Upper lobe of left lung (tissue), 6 donors: ENCODE measurements at regions not wholly inside any gene's neighbourhood (a gene's known extent, or its start where the extent isn't known, plus 50 kb on each side); places are given as distances from the start of the nearest gene placed in this dataset.
A peak's percentile ranks its signal among the peaks of the same experiment; 100 is the strongest.

Source experiments
- ATAC-seq, 2 donors: fragments of 200-7000 bp; cut with Tn5 transposase; one replicate each; pipeline ENCODE4 v1.9.1; 2022; ENCODE audit warnings: mild to moderate bottlenecking in 2 of 2, moderate library complexity in 2 of 2; ENCODE audit not compliant: low FRiP score in 2 of 2
- DNase-seq, 2 donors: peaks; one replicate each; pipeline ENCODE4 v3.0.0-alpha.2; 2019 to 2020
- H3K27ac ChIP-seq, 4 donors: fragments of 200-600 bp; sonication (generic); one replicate each; pipeline ENCODE4 v1.5.1; 2016 to 2019
- H3K27me3 ChIP-seq, 4 donors: fragments of 200-600 bp; sonication (generic); one replicate each; pipeline ENCODE4 v1.5.1; 2017 to 2019
- H3K36me3 ChIP-seq, 4 donors: fragments of 200-600 bp; sonication (generic); one replicate each; pipeline ENCODE4 v1.5.1; 2016 to 2019
- H3K4me1 ChIP-seq, 4 donors: fragments of 200-600 bp; sonication (generic); one replicate each; pipeline ENCODE4 v1.5.1; 2018 to 2019
- H3K4me3 ChIP-seq, 4 donors: fragments of 200-600 bp; sonication (generic); one replicate each; pipeline ENCODE4 v1.5.1; 2017 to 2019; ENCODE audit warnings: mild to moderate bottlenecking in 2 of 4, moderate library complexity in 1 of 4
- H3K9me3 ChIP-seq, 4 donors: fragments of 200-600 bp; sonication (generic); one replicate each; pipeline ENCODE4 v1.5.1; 2018 to 2019
- CTCF ChIP-seq, 6 experiments: fragments of 450-650 bp in 4 of 6; fragments of 200-600 bp in 2 of 6; sonication (generic) in 2 of 6; IDR thresholded peaks; one replicate each; pipeline ENCODE4 v1.5.1; 2016 to 2019; ENCODE audit warnings: antibody characterized with exemption in 6 of 6
- EP300 ChIP-seq, 4 donors: sonication (generic); formaldehyde crosslinking; IDR thresholded peaks; one replicate each; pipeline ENCODE4 v1.5.1; 2017; ENCODE audit warnings: antibody characterized with exemption in 4 of 4, control low read depth in 2 of 4
- POLR2A ChIP-seq, 4 donors: fragments of 450-650 bp; IDR thresholded peaks; one replicate each; pipeline ENCODE4 v1.5.1; 2016 to 2017; ENCODE audit warnings: antibody characterized with exemption in 4 of 4, mild to moderate bottlenecking in 2 of 4
- POLR2AphosphoS5 ChIP-seq, 2 donors: sonication (generic); formaldehyde crosslinking; IDR thresholded peaks; one replicate each; pipeline ENCODE4 v1.5.1; 2017; ENCODE audit warnings: antibody characterized with exemption in 2 of 2
- WGBS, 2 donors: methylation state at CpG; one replicate each; pipeline ENCODE4 v1.1.5; 2017 to 2018; 5-methylcytosine and 5-hydroxymethylcytosine counted together
- donor health status: DM: no; HTN: no; CAD: no; lungs with moderate emphysema.
- donor health status: DM: no; HTN: yes; CAD: no; lungs with severe emphysema.

GRCh38 chr14:51527073-51527472, 124.6 kb upstream of the FRMD6 start:
- Histone ChIP-seq H3K27ac (no peak overlapping the region), H3K36me3 (no peaks in the 10 kb centered on the region), H3K9me3 (no peaks in the 10 kb centered on the region), H3K4me3 (no peak overlapping the region), H3K4me1 (no peaks in the 10 kb centered on the region), H3K27me3 (no peaks in the 10 kb centered on the region)
- DNase-seq (no peak), ATAC-seq (no peak)
- TF ChIP-seq POLR2AphosphoS5 (IDR thresholded peaks at IDR 0.05) (no peak), POLR2A (IDR thresholded peaks at IDR 0.05) (no peak), CTCF (IDR thresholded peaks at IDR 0.05) (no peak), EP300 (IDR thresholded peaks at IDR 0.05) (no peak)
- 54 to 59% methylated on average over 2 of the region's 2 CpGs for WGBS, 2 donors

- no peaks in the 10 kb centered on the region for H3K36me3 ChIP-seq
- no peak for ATAC-seq
- no peaks in the 10 kb centered on the region for H3K9me3 ChIP-seq
- WGBS, 2 donors, result 30 to 35% methylated on average over 1 of the region's 1 CpG
- H3K27me3 ChIP-seq, result no peaks in the 10 kb centered on the region
- no peaks in the 10 kb centered on the region for H3K4me1 ChIP-seq
- H3K4me3 ChIP-seq, result no peak overlapping the region
- no peak for DNase-seq
- no peak overlapping the region for H3K27ac ChIP-seq
- no peak for TF ChIP-seq EP300 (IDR thresholded peaks at IDR 0.05)
- TF ChIP-seq CTCF (IDR thresholded peaks at IDR 0.05), result no peak
- no peak for TF ChIP-seq POLR2A (IDR thresholded peaks at IDR 0.05)
- TF ChIP-seq POLR2AphosphoS5 (IDR thresholded peaks at IDR 0.05), result no peak
These were observed 122.0 kb upstream of the FRMD6 start for GRCh38 chr14:51529736-51530135.

GRCh38 chr14:51533160-51533559, 118.5 kb upstream of the FRMD6 start:
- TF ChIP-seq CTCF (IDR thresholded peaks at IDR 0.05), result no peak
- no peak for TF ChIP-seq EP300 (IDR thresholded peaks at IDR 0.05)
- no peak for TF ChIP-seq POLR2AphosphoS5 (IDR thresholded peaks at IDR 0.05)
- no peak for TF ChIP-seq POLR2A (IDR thresholded peaks at IDR 0.05)
- Histone ChIP-seq H3K9me3 (no peaks in the 10 kb centered on the region), H3K4me3 (no peak overlapping the region), H3K27ac (no peak overlapping the region), H3K36me3 (no peaks in the 10 kb centered on the region), H3K4me1 (no peaks in the 10 kb centered on the region), H3K27me3 (no peaks in the 10 kb centered on the region)
- 65 to 81% methylated on average over 2 of the region's 2 CpGs for WGBS, 2 donors
- DNase-seq, result no peak
- ATAC-seq, result no peak

- DNase-seq (no peak), ATAC-seq (no peak)
- Histone ChIP-seq H3K27ac (no peak overlapping the region), H3K4me3 (no peak overlapping the region), H3K4me1 (no peaks in the 10 kb centered on the region), H3K27me3 (no peaks in the 10 kb centered on the region), H3K9me3 (no peaks in the 10 kb centered on the region), H3K36me3 (no peaks in the 10 kb centered on the region)
- TF ChIP-seq EP300 (IDR thresholded peaks at IDR 0.05) (no peak), POLR2AphosphoS5 (IDR thresholded peaks at IDR 0.05) (no peak), POLR2A (IDR thresholded peaks at IDR 0.05) (no peak), CTCF (IDR thresholded peaks at IDR 0.05) (no peak)
- 79 to 90% methylated on average over 3 of the region's 3 CpGs for WGBS, 2 donors
These were observed 117.7 kb upstream of the FRMD6 start for GRCh38 chr14:51533872-51534553.

GRCh38 chr14:51534610-51535011, 117.1 kb upstream of the FRMD6 start:
- H3K27ac ChIP-seq, result no peak overlapping the region
- no peaks in the 10 kb centered on the region for H3K27me3 ChIP-seq
- no peak overlapping the region for H3K4me3 ChIP-seq
- H3K9me3 ChIP-seq, result no peaks in the 10 kb centered on the region
- no peaks in the 10 kb centered on the region for H3K4me1 ChIP-seq
- TF ChIP-seq EP300 (IDR thresholded peaks at IDR 0.05) (no peak), POLR2AphosphoS5 (IDR thresholded peaks at IDR 0.05) (no peak), CTCF (IDR thresholded peaks at IDR 0.05) (no peak)
- H3K36me3 ChIP-seq, result no peaks in the 10 kb centered on the region
- 34 to 36% methylated on average over 4 of the region's 4 CpGs for WGBS, 2 donors
- ATAC-seq (no peak), DNase-seq (peak in 1 of 2 donors; percentile 14)
